DOHH2 (cell line): ENCODE measurements at regions not wholly inside any gene's neighbourhood (a gene's known extent, or its start where the extent isn't known, plus 50 kb on each side); places are given as distances from the start of the nearest gene placed in this dataset.

Experiments used
- H3F3A ChIP-seq: fragments of 200-600 bp; sonication (generic), shearing (Covaris generic); 2 replicates; pipeline ENCODE4 v1.6.0; 2016; ENCODE audit warnings: antibody characterized with exemption, mild to moderate bottlenecking; ENCODE audit not compliant: control insufficient read depth, insufficient read depth
- H3K27ac ChIP-seq: fragments of 200-600 bp; sonication (generic); 2 replicates; pipeline ENCODE4 v1.5.1; 2014; ENCODE audit warnings: low read depth, mild to moderate bottlenecking, low read length, moderate library complexity
- H3K27me3 ChIP-seq: fragments of 200-600 bp; sonication (generic); 2 replicates; pipeline ENCODE4 v1.6.1; 2014; ENCODE audit warnings: mild to moderate bottlenecking, low read length, mixed read lengths; ENCODE audit not compliant: control insufficient read depth
- H3K36me3 ChIP-seq: fragments of 200-600 bp; sonication (generic); 2 replicates; pipeline ENCODE4 v1.6.1; 2014; ENCODE audit warnings: mild to moderate bottlenecking, low read length, moderate library complexity, mixed read lengths; ENCODE audit not compliant: control insufficient read depth
- H3K4me1 ChIP-seq: fragments of 200-600 bp; sonication (generic); 2 replicates; pipeline ENCODE4 v1.6.1; 2014; ENCODE audit warnings: mild to moderate bottlenecking, low read length, mixed read lengths; ENCODE audit not compliant: control insufficient read depth
- H3K4me2 ChIP-seq: fragments of 200-600 bp; sonication (generic); 2 replicates; pipeline ENCODE4 v1.6.0; 2014; ENCODE audit warnings: mild to moderate bottlenecking, low read length, moderate library complexity
- H3K4me3 ChIP-seq: fragments of 200-600 bp; sonication (generic); 2 replicates; pipeline ENCODE4 v1.5.1; 2014; ENCODE audit warnings: mild to moderate bottlenecking, low read length, mixed read lengths
- H3K79me2 ChIP-seq: fragments of 200-600 bp; sonication (generic); 2 replicates; pipeline ENCODE4 v1.6.1; 2014; ENCODE audit warnings: mild to moderate bottlenecking, low read length, mixed read lengths; ENCODE audit not compliant: control insufficient read depth
- H3K9me2 ChIP-seq: fragments of 200-600 bp; sonication (generic); replicated peaks from 2 replicates; pipeline ENCODE4 v1.6.1; 2014; ENCODE audit warnings: mild to moderate bottlenecking, low read length, mixed read lengths; ENCODE audit not compliant: control insufficient read depth
- H3K9me3 ChIP-seq: fragments of 200-600 bp; sonication (generic); 2 replicates; pipeline ENCODE4 v1.6.1; 2014; ENCODE audit warnings: antibody characterized with exemption, low read length, mixed read lengths; ENCODE audit not compliant: control insufficient read depth, insufficient read depth
- H4K20me1 ChIP-seq: fragments of 200-600 bp; sonication (generic); 2 replicates; pipeline ENCODE4 v1.6.0; 2014; ENCODE audit warnings: low read depth, mild to moderate bottlenecking, antibody characterized with exemption, low read length, moderate library complexity; ENCODE audit not compliant: control insufficient read depth, insufficient read depth
- CTCF ChIP-seq: fragments of 200-600 bp; sonication (generic); IDR thresholded peaks from one replicate; pipeline ENCODE4 v1.5.1; 2014; ENCODE audit warnings: antibody characterized with exemption, mild to moderate bottlenecking, low read depth, low read length; ENCODE audit not compliant: poor library complexity, severe bottlenecking
- EZH2phosphoT487 ChIP-seq: fragments of 200-600 bp; sonication (generic); IDR thresholded peaks from 2 replicates; pipeline ENCODE4 v1.6.1; 2017; ENCODE audit warnings: borderline replicate concordance, mild to moderate bottlenecking, antibody characterized with exemption, low read length, moderate library complexity, mixed read lengths

GRCh38 chr4:13130848-13131247 lies 353.3 kb downstream of the RAB28 start:
- H3K36me3 ChIP-seq = no peaks in the 10 kb centered on the region
- H4K20me1 ChIP-seq = no peaks in the 10 kb centered on the region
- no peak overlapping the region for H3K27ac ChIP-seq
- no peaks in the 10 kb centered on the region for H3K9me3 ChIP-seq
- H3K4me2 ChIP-seq = no peak overlapping the region
- H3K79me2 ChIP-seq = no peaks in the 10 kb centered on the region
- no peak for TF ChIP-seq EZH2phosphoT487
- no peak for TF ChIP-seq CTCF
- H3F3A ChIP-seq = no peaks in the 10 kb centered on the region
- no peak overlapping the region for H3K4me3 ChIP-seq
- H3K27me3 ChIP-seq = no peaks in the 10 kb centered on the region
- no peaks in the 10 kb centered on the region for H3K4me1 ChIP-seq
- H3K9me2 ChIP-seq = no peaks in the 10 kb centered on the region

GRCh38 chr4:13129095-13129494 lies 355.0 kb downstream of the RAB28 start:
- Histone ChIP-seq H3K27me3 (no peaks in the 10 kb centered on the region), H3K36me3 (no peaks in the 10 kb centered on the region), H3K4me1 (no peaks in the 10 kb centered on the region), H3K27ac (no peak overlapping the region), H3F3A (no peaks in the 10 kb centered on the region), H3K4me2 (no peak overlapping the region), H3K4me3 (no peak overlapping the region), H3K9me3 (no peaks in the 10 kb centered on the region), H3K79me2 (no peaks in the 10 kb centered on the region), H3K9me2 (no peaks in the 10 kb centered on the region), H4K20me1 (no peaks in the 10 kb centered on the region)
- TF ChIP-seq CTCF (no peak), EZH2phosphoT487 (no peak)

GRCh38 chr4:13126976-13127910 lies 356.9 kb downstream of the RAB28 start:
- Histone ChIP-seq H3K4me3 (no peak overlapping the region), H3K4me2 (no peak overlapping the region), H3K36me3 (no peaks in the 10 kb centered on the region), H3K27ac (no peak overlapping the region), H3K79me2 (no peaks in the 10 kb centered on the region), H3K9me3 (no peaks in the 10 kb centered on the region), H4K20me1 (no peaks in the 10 kb centered on the region), H3F3A (no peaks in the 10 kb centered on the region), H3K27me3 (no peaks in the 10 kb centered on the region), H3K4me1 (no peaks in the 10 kb centered on the region), H3K9me2 (no peaks in the 10 kb centered on the region)
- TF ChIP-seq CTCF (no peak), EZH2phosphoT487 (no peak)
